SK-N-SH (cell line): ENCODE measurements at regions not wholly inside any gene's neighbourhood (a gene's known extent, or its start where the extent isn't known, plus 50 kb on each side); places are given as distances from the start of the nearest gene placed in this dataset.

Source experiments
- POLR2AphosphoS5 ChIP-seq: IDR thresholded peaks from 2 replicates; pipeline ENCODE4 v1.6.1; 2012; ENCODE audit warnings: low read depth, low read length
- SMC3 ChIP-seq: IDR thresholded peaks from 2 replicates; pipeline ENCODE4 v1.6.1; 2012; ENCODE audit warnings: low read depth, low read length, improper control_type of control experiment
- TAF1 ChIP-seq: IDR thresholded peaks from 2 replicates; pipeline ENCODE4 v1.6.1; 2012; ENCODE audit warnings: low read depth, mild to moderate bottlenecking, low read length, moderate library complexity, borderline replicate concordance
- TF ChIP-seq, protein P1 (sequence below): fragments of 200-600 bp; sonication (generic); IDR thresholded peaks from 2 replicates; pipeline ENCODE4 v1.6.1; 2017; ENCODE audit warnings: antibody characterized with exemption, mild to moderate bottlenecking, moderate library complexity

DNA sequence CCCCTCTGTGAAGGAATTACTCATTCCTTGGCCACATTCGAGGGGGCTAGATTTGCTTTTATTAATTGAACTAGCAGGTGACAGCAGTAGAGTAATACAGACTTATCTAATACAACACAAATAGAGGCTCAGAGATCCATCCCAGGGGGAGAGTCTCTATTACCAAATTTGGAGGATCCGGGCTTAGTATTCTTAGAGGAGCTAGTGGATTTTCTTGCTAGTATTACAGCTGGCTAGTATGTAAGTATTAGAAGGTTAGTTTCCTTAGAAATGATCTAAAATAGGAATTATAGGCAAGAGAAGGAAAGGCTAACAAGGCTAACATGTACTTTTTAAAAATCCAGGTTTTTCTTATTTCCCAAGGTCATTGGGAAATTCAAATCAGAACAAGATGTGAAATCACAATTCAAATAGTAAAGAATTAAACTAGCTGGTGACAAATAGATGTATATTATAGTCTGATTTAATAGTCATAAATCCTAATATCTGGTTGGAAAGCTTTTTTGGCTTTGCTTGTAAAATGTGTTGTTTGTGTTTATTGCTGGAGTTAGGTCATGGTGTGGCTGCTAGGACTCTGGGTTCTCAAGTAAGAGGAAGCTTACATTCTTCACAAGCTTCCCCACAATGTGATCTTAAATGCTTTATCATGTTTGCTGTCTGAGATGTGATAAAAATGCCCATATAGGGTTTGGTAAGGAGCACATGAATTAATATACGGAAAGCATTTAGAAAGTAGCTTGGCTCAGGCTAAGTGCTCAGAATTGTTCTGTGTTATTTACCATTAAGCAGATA is 160.4 kb upstream of the MPDZ start:
- TF ChIP-seq, protein P1, sequence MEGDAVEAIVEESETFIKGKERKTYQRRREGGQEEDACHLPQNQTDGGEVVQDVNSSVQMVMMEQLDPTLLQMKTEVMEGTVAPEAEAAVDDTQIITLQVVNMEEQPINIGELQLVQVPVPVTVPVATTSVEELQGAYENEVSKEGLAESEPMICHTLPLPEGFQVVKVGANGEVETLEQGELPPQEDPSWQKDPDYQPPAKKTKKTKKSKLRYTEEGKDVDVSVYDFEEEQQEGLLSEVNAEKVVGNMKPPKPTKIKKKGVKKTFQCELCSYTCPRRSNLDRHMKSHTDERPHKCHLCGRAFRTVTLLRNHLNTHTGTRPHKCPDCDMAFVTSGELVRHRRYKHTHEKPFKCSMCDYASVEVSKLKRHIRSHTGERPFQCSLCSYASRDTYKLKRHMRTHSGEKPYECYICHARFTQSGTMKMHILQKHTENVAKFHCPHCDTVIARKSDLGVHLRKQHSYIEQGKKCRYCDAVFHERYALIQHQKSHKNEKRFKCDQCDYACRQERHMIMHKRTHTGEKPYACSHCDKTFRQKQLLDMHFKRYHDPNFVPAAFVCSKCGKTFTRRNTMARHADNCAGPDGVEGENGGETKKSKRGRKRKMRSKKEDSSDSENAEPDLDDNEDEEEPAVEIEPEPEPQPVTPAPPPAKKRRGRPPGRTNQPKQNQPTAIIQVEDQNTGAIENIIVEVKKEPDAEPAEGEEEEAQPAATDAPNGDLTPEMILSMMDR, result no peak
- TF ChIP-seq TAF1 (no peak), SMC3 (no peak), POLR2AphosphoS5 (no peak)
